Upper lobe of right lung (tissue), 1 donor: ENCODE measurements at regions not wholly inside any gene's neighbourhood (a gene's known extent, or its start where the extent isn't known, plus 50 kb on each side); places are given as distances from the start of the nearest gene placed in this dataset.

Experiments used
- ATAC-seq: fragments of 200-7000 bp; cut with Tn5 transposase; one replicate; pipeline ENCODE4 v1.9.1; 2020; ENCODE audit warnings: mild to moderate bottlenecking, moderate library complexity
- DNase-seq: peaks from one replicate; pipeline ENCODE4 v3.0.0-alpha.2; 2020
- H3K27ac ChIP-seq: fragments of 200-600 bp; one replicate; pipeline ENCODE4 v1.8.0; 2022
- H3K27me3 ChIP-seq: fragments of 200-600 bp; one replicate; pipeline ENCODE4 v1.8.0; 2022; ENCODE audit warnings: mild to moderate bottlenecking
- H3K36me3 ChIP-seq: fragments of 200-600 bp; one replicate; pipeline ENCODE4 v1.8.0; 2022
- H3K4me1 ChIP-seq: fragments of 200-600 bp; one replicate; pipeline ENCODE4 v1.8.0; 2022
- H3K4me3 ChIP-seq: fragments of 200-600 bp; one replicate; pipeline ENCODE4 v1.8.0; 2022; ENCODE audit warnings: mild to moderate bottlenecking
- H3K9me3 ChIP-seq: fragments of 200-600 bp; one replicate; pipeline ENCODE4 v1.8.0; 2022
- CTCF ChIP-seq: fragments of 200-600 bp; IDR thresholded peaks from one replicate; pipeline ENCODE4 v1.8.0; 2022; ENCODE audit warnings: antibody characterized with exemption
- intact Hi-C: fragments of 100-400 bp; cut with DNase I; formaldehyde crosslinking; loops from one replicate; pipeline ENCODE4 v1.11.0; 2022
- donor health status: DM: no; HTN: yes; CAD: no; lungs with severe emphysema.

GRCh38 chr15:52994290-52994689 is 204.2 kb upstream of the ONECUT1 start:
- Histone ChIP-seq H3K4me3 (no peak overlapping the region), H3K27ac (no peak overlapping the region), H3K27me3 (no peaks in the 10 kb centered on the region), H3K9me3 (no peaks in the 10 kb centered on the region), H3K36me3 (no peaks in the 10 kb centered on the region), H3K4me1 (no peaks in the 10 kb centered on the region)
- no peak for TF ChIP-seq CTCF
- no peak for ATAC-seq
- DNase-seq, result no peak
- intact Hi-C loops, result no loop called here

GRCh38 chr15:52984507-52984906 is 194.4 kb upstream of the ONECUT1 start:
- TF ChIP-seq CTCF, result no peak
- intact Hi-C loops, result no loop called here
- no peaks in the 10 kb centered on the region for H3K27me3 ChIP-seq
- H3K9me3 ChIP-seq, result no peaks in the 10 kb centered on the region
- no peaks in the 10 kb centered on the region for H3K4me1 ChIP-seq
- no peak for DNase-seq
- H3K4me3 ChIP-seq, result no peak overlapping the region
- ATAC-seq, result no peak
- no peak overlapping the region for H3K27ac ChIP-seq
- H3K36me3 ChIP-seq, result no peaks in the 10 kb centered on the region

- no peaks in the 10 kb centered on the region for H3K4me1 ChIP-seq
- no peak for DNase-seq
- TF ChIP-seq CTCF, result no peak
- H3K4me3 ChIP-seq, result no peak overlapping the region
- no peaks in the 10 kb centered on the region for H3K36me3 ChIP-seq
- no peaks in the 10 kb centered on the region for H3K9me3 ChIP-seq
- no peak for ATAC-seq
- H3K27me3 ChIP-seq, result no peaks in the 10 kb centered on the region
- intact Hi-C loops, result no loop called here
- H3K27ac ChIP-seq, result no peak overlapping the region
These were observed 190.3 kb upstream of the ONECUT1 start for GRCh38 chr15:52980446-52980845.

- H3K4me3 ChIP-seq, result no peak overlapping the region
- TF ChIP-seq CTCF, result no peak
- no peaks in the 10 kb centered on the region for H3K9me3 ChIP-seq
- H3K27ac ChIP-seq, result no peak overlapping the region
- H3K36me3 ChIP-seq, result no peaks in the 10 kb centered on the region
- H3K4me1 ChIP-seq, result no peaks in the 10 kb centered on the region
- no peaks in the 10 kb centered on the region for H3K27me3 ChIP-seq
- intact Hi-C loops, result no loop called here
- ATAC-seq, result no peak
- DNase-seq, result no peak
These were observed 186.5 kb upstream of the ONECUT1 start for GRCh38 chr15:52976516-52977075.

GRCh38 chr15:52975941-52976449 is 185.9 kb upstream of the ONECUT1 start:
- Histone ChIP-seq H3K27me3 (no peaks in the 10 kb centered on the region), H3K27ac (no peak overlapping the region), H3K9me3 (no peaks in the 10 kb centered on the region), H3K4me1 (no peaks in the 10 kb centered on the region), H3K4me3 (no peak overlapping the region), H3K36me3 (no peaks in the 10 kb centered on the region)
- intact Hi-C loops, result no loop called here
- no peak for DNase-seq
- ATAC-seq, result no peak
- no peak for TF ChIP-seq CTCF

- Histone ChIP-seq H3K9me3 (no peaks in the 10 kb centered on the region), H3K4me1 (no peaks in the 10 kb centered on the region), H3K27ac (no peak overlapping the region), H3K36me3 (no peaks in the 10 kb centered on the region), H3K4me3 (no peak overlapping the region), H3K27me3 (no peaks in the 10 kb centered on the region)
- DNase-seq, result no peak
- TF ChIP-seq CTCF, result no peak
- ATAC-seq, result no peak
- intact Hi-C loops, result no loop called here
These were observed 173.7 kb upstream of the ONECUT1 start for GRCh38 chr15:52963865-52964264.
